GM23338 (cell line): ENCODE measurements at regions not wholly inside any gene's neighbourhood (a gene's known extent, or its start where the extent isn't known, plus 50 kb on each side); places are given as distances from the start of the nearest gene placed in this dataset.

Experiments used
- ATAC-seq: fragments of 200-7000 bp; cut with Tn5 transposase; 3 replicates; pipeline ENCODE4 v1.9.1; 2020
- DNase-seq: peaks from one replicate; pipeline ENCODE4 v3.0.0-alpha.2; 2015; ENCODE audit warnings: low spot score
- H2AFZ ChIP-seq: fragments of 200-600 bp; sonication (generic); 2 replicates; pipeline ENCODE4 v1.8.0; 2016; ENCODE audit warnings: antibody characterized with exemption, mild to moderate bottlenecking, moderate library complexity
- H3F3A ChIP-seq: fragments of 200-600 bp; sonication (generic); replicated peaks from 2 replicates; pipeline ENCODE4 v1.8.0; 2017; ENCODE audit warnings: antibody characterized with exemption, mixed run types, low read depth
- H3K27ac ChIP-seq: fragments of 200-600 bp; sonication (generic); 2 replicates; pipeline ENCODE4 v1.6.1; 2016; ENCODE audit warnings: low read depth
- H3K27me3 ChIP-seq: fragments of 200-600 bp; sonication (generic); 2 replicates; pipeline ENCODE4 v1.8.0; 2016; ENCODE audit warnings: mild to moderate bottlenecking, mixed run types, moderate library complexity; ENCODE audit not compliant: insufficient read depth
- H3K36me3 ChIP-seq: fragments of 200-600 bp; sonication (generic); 2 replicates; pipeline ENCODE4 v1.8.0; 2016; ENCODE audit warnings: mild to moderate bottlenecking; ENCODE audit not compliant: insufficient read depth
- H3K4me1 ChIP-seq: fragments of 200-600 bp; sonication (generic); 2 replicates; pipeline ENCODE4 v1.8.0; 2016; ENCODE audit warnings: mild to moderate bottlenecking, moderate library complexity; ENCODE audit not compliant: insufficient read depth
- H3K4me2 ChIP-seq: fragments of 200-600 bp; sonication (generic); 2 replicates; pipeline ENCODE4 v1.7.1; 2017; ENCODE audit warnings: mixed run types
- H3K4me3 ChIP-seq: fragments of 200-600 bp; sonication (generic); 2 replicates; pipeline ENCODE4 v1.6.1; 2016; ENCODE audit warnings: mixed run types
- H3K79me2 ChIP-seq: fragments of 200-600 bp; sonication (generic); replicated peaks from 2 replicates; pipeline ENCODE4 v1.8.0; 2017; ENCODE audit warnings: mild to moderate bottlenecking; ENCODE audit not compliant: insufficient read depth
- H3K9me2 ChIP-seq: fragments of 200-600 bp; sonication (generic); 2 replicates; pipeline ENCODE4 v1.8.0; 2017; ENCODE audit not compliant: insufficient read depth
- H4K20me1 ChIP-seq: fragments of 200-600 bp; sonication (generic); replicated peaks from 2 replicates; pipeline ENCODE4 v1.8.0; 2017; ENCODE audit warnings: mild to moderate bottlenecking; ENCODE audit not compliant: insufficient read depth
- H3K27ac Mint-ChIP-seq: 2 replicates; pipeline ENCODE4 v1.8.0; 2020; ENCODE audit warnings: inconsistent platforms, mild to moderate bottlenecking, moderate library complexity, mixed read lengths
- H3K27me3 Mint-ChIP-seq: 3 replicates; pipeline ENCODE4 v1.8.0; 2022; ENCODE audit warnings: low read depth, mild to moderate bottlenecking, moderate library complexity, mixed read lengths, inconsistent platforms; ENCODE audit not compliant: insufficient read depth, poor library complexity
- H3K36me3 Mint-ChIP-seq: 3 replicates; pipeline ENCODE4 v1.8.0; 2021; ENCODE audit warnings: low read depth, mild to moderate bottlenecking, inconsistent platforms, moderate library complexity, mixed read lengths
- H3K4me1 Mint-ChIP-seq: 3 replicates; pipeline ENCODE4 v1.8.0; 2020; ENCODE audit warnings: mild to moderate bottlenecking, inconsistent platforms, mixed read lengths
- H3K4me3 Mint-ChIP-seq: 3 replicates; pipeline ENCODE4 v1.8.0; 2021; ENCODE audit warnings: moderate library complexity, mild to moderate bottlenecking, inconsistent platforms, mixed read lengths
- H3K9me3 Mint-ChIP-seq: 3 replicates; pipeline ENCODE4 v1.8.0; 2020; ENCODE audit warnings: moderate library complexity, mild to moderate bottlenecking, inconsistent platforms, mixed read lengths
- CREB1 ChIP-seq: fragments of 250-450 bp; sonication (Bioruptor Pico); IDR thresholded peaks from 2 replicates; pipeline ENCODE4 v1.5.0; 2020; ENCODE audit warnings: low read depth, mild to moderate bottlenecking, moderate library complexity
- CTCF ChIP-seq, 2 experiments: fragments of 200-600 bp in 1 of 2; sonication (generic) in 1 of 2; conservative IDR thresholded peaks; 2 replicates each; pipeline versions ENCODE4 v1.5.1 to v1.6.1; 2016 to 2017; ENCODE audit warnings: antibody characterized with exemption in 2 of 2, low read depth in 2 of 2, mild to moderate bottlenecking in 2 of 2, moderate library complexity in 1 of 2
- ETS1 ChIP-seq: IDR thresholded peaks from 2 replicates; pipeline ENCODE4 v1.6.1; 2016; ENCODE audit warnings: antibody characterized with exemption
- EZH2 ChIP-seq: fragments of 200-600 bp; sonication (generic); IDR thresholded peaks from one replicate; pipeline ENCODE4 v1.8.0; 2017; ENCODE audit warnings: antibody characterized with exemption, mild to moderate bottlenecking, low read depth; ENCODE audit not compliant: unreplicated experiment
- EZH2phosphoT487 ChIP-seq: fragments of 200-600 bp; sonication (generic); IDR thresholded peaks from one replicate; pipeline ENCODE4 v1.8.1; 2018; ENCODE audit warnings: antibody characterized with exemption; ENCODE audit not compliant: unreplicated experiment
- JUNB ChIP-seq: IDR thresholded peaks from one replicate; pipeline ENCODE4 v1.6.1; 2016; ENCODE audit warnings: antibody characterized with exemption; ENCODE audit not compliant: unreplicated experiment
- NANOG ChIP-seq: IDR thresholded peaks from 2 replicates; pipeline ENCODE4 v1.6.1; 2016; ENCODE audit warnings: antibody characterized with exemption, borderline replicate concordance
- POLR2AphosphoS5 ChIP-seq: IDR thresholded peaks from 2 replicates; pipeline ENCODE4 v1.6.1; 2016; ENCODE audit warnings: antibody characterized with exemption, low read depth
- REST ChIP-seq: IDR thresholded peaks from one replicate; pipeline ENCODE4 v1.6.1; 2018; ENCODE audit warnings: antibody characterized with exemption; ENCODE audit not compliant: unreplicated experiment
- STAT1 ChIP-seq: IDR thresholded peaks from one replicate; pipeline ENCODE4 v1.6.1; 2016; ENCODE audit warnings: antibody characterized with exemption; ENCODE audit not compliant: unreplicated experiment
- ZNF114 ChIP-seq: fragments of 250-450 bp; sonication (Bioruptor Pico); IDR thresholded peaks from 2 replicates; pipeline ENCODE4 v1.5.0; 2020; ENCODE audit warnings: mild to moderate bottlenecking, moderate library complexity
- ZNF331 ChIP-seq: fragments of 250-450 bp; sonication (Bioruptor Pico); IDR thresholded peaks from 2 replicates; pipeline ENCODE4 v1.5.0; 2020; ENCODE audit warnings: low read depth, mild to moderate bottlenecking, moderate library complexity
- ZNF462 ChIP-seq: fragments of 250-450 bp; sonication (Bioruptor Pico); IDR thresholded peaks from 2 replicates; pipeline ENCODE4 v1.5.0; 2020; ENCODE audit warnings: mild to moderate bottlenecking, moderate library complexity

GRCh38 chr21:41090981-41091380 is 77.0 kb upstream of the BACE2 start:
- Mint-ChIP-seq H3K36me3 (peaks cover 7% of the 10 kb centered on the region; the same call in 2 of the 3 replicates), H3K27ac (no peak overlapping the region), H3K27me3 (no peaks in the 10 kb centered on the region), H3K9me3 (peaks cover 80% of the 10 kb centered on the region), H3K4me3 (no peak overlapping the region), H3K4me1 (peaks cover 3% of the 10 kb centered on the region; the same call in 2 of the 3 replicates)
- no peaks in the 10 kb centered on the region for H3K79me2 ChIP-seq
- H3K27ac ChIP-seq: no peak overlapping the region
- no peak for TF ChIP-seq REST
- no peak for TF ChIP-seq ZNF462
- no peak for TF ChIP-seq CTCF (conservative IDR thresholded peaks at IDR 0.05; ENCODE audit: low read depth in 2 of 2)
- TF ChIP-seq ETS1: no peak
- TF ChIP-seq JUNB: no peak
- no peak for TF ChIP-seq POLR2AphosphoS5
- no peak for TF ChIP-seq ZNF331 (CRISPR knock-in tag)
- TF ChIP-seq EZH2phosphoT487: no peak
- TF ChIP-seq STAT1: no peak
- TF ChIP-seq NANOG: no peak
- no peak for TF ChIP-seq EZH2
- TF ChIP-seq CREB1: no peak
- no peak for TF ChIP-seq ZNF114
- DNase-seq: no peak
- H3K4me3 ChIP-seq: no peak overlapping the region
- H3K4me1 ChIP-seq: no peaks in the 10 kb centered on the region
- no peaks in the 10 kb centered on the region for H3K9me2 ChIP-seq
- H2AFZ ChIP-seq: no peak overlapping the region
- no peak for ATAC-seq
- no peaks in the 10 kb centered on the region for H3F3A ChIP-seq
- no peak overlapping the region for H3K4me2 ChIP-seq
- H3K36me3 ChIP-seq: no peaks in the 10 kb centered on the region; the same call in 1 of the 2 replicates
- H3K27me3 ChIP-seq: no peaks in the 10 kb centered on the region
- H4K20me1 ChIP-seq: no peaks in the 10 kb centered on the region
